ENCODE measurements at regions not wholly inside any gene's neighbourhood (a gene's known extent, or its start where the extent isn't known, plus 50 kb on each side); places are given as distances from the start of the nearest gene placed in this dataset.
A peak's percentile ranks its signal among the peaks of the same experiment; 100 is the strongest.
"Not testable (repeated sequence)": the region's sequence is repeated elsewhere in the genome, so short reads cannot be mapped to it uniquely, and the experiment has no call there.

DNA sequence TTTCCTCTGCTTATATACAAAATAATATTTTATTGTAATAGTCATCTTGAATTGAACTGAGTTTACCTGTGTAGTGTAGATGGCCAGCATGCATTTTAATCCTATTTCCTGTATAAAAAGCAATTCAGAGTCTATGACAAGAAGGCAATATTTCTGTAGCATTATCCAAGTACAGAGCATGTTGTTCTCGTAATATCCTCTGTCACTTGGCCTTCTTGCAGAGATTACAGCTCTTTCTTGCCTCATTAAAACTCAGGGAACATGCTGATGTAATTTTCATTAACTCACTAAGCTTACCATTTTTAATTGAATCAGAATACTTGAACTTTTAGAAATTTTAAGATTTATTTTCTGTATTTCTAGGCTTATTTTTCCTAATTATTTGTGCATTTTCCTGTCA is 203.3 kb upstream of the AGTR1 start:
- no peak for DNase-seq (ENCODE audit: low spot score)

DNA sequence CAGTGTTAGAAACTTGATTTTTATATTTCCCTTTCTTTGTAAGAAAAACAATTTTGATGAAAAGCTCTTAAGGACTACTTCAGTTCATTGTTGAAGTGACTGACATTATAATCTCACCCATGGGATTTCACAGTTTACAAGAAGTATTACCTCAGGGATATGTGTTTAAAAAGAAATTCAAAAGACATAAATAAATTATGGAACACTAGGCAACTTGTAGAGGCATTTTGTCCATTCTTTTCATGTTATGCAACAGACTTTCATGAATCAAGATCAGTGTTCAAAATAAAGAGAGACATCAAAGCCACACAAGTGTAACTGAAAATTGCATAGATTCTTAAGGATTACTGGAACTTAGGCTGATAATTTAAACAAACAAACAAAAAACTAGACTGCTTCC is 196.8 kb upstream of the AGTR1 start:
- DNase-seq (ENCODE audit: low spot score): no peak

DNA sequence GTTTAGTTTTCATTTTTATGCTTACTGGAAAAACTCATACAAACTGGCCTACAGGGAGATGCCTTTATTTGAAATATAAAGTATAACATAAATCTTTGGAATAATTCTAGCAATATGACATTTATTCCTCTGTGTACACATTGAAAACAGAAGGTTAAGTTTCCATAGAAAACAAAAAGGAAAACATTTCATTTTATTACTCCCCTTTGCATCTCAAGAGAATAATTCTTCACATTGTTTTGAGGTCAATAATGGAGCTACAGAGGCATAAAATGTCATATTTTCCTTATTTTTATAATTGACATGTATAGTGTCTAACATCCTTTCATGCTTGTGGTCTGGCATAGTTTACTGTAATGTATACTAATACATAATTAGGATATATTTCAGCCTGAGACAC is 187.6 kb upstream of the AGTR1 start:
- DNase-seq (ENCODE audit: low spot score): no peak

DNA sequence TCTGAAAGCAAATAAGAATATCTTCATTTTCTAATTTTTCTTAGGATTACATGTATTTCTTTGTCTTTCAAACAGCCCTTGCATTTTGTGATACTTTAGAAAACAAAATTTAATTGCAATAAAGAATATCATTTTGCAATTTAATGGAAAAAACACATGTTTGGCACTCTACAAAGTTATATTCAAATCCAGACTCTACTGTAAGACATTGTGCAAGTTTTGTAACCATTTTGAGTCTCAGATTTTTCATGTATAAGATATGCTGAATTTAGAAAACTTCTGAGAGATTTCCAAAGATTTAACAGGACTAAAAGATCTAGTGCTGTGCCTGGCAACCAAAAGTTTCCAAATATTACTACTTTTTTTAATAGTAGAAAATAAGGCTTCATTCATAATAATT is 187.1 kb upstream of the AGTR1 start:
- DNase-seq (ENCODE audit: low spot score): no peak

DNA sequence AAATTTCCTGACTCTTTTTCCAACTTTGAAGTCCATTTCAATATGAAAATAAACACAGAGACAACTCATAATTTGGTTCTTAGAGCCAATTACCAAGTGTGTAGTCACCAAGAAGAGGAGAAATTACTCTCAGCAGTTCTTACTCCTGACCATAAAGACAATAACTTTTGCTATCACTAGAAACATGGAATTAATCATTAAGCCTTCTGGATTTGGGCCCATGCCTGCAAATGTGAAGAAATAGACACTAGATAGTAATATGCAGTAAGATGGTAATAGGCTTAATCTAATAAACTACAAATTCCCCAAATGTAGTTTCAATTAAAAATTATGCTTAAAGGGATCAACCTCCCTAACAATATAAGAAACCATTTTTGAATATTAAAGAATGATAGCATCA is 185.1 kb upstream of the AGTR1 start:
- no peak for DNase-seq (ENCODE audit: low spot score)

DNA sequence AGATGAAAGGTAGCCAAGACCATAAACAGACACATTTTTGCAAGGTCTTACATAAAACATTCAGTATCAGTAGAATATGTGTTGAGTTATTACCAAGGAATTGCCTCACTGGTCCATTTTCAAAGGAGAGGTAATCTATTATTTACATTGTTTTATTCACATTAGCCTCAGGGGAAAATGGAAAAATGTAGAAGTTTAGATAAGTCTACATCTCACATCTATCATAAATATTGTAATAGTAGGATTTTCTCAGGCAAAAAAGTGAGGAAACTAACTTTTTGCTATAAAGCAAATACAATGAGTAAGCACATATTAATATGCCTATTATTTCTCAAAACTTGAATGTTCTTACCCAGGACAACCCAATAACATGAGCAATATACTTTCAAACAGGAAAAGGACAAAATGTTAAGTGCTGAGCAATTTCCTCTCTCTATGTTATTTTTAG is 184.6 kb upstream of the AGTR1 start:
- peak; percentile 2 for DNase-seq (ENCODE audit: low spot score)

DNA sequence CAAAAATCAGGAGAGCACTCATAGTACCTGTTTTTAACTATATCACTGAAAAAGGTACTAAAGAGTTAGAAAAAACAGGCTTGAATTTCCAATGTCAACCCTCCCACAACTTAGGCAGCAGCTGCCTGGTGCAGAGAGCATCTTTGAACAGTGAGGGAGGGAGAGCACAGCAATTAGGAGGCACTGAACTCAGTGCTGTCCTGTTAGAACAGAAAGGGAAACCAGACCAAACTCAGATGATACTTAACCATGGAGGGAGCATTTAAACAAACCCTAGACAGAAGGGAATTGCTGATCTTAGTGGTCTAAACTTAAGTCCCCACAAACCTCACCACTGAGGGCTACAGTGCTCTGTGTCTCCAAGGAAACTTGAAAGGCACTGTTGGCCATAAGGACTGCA is 179.2 kb upstream of the AGTR1 start:
- no peak for DNase-seq (ENCODE audit: low spot score)

DNA sequence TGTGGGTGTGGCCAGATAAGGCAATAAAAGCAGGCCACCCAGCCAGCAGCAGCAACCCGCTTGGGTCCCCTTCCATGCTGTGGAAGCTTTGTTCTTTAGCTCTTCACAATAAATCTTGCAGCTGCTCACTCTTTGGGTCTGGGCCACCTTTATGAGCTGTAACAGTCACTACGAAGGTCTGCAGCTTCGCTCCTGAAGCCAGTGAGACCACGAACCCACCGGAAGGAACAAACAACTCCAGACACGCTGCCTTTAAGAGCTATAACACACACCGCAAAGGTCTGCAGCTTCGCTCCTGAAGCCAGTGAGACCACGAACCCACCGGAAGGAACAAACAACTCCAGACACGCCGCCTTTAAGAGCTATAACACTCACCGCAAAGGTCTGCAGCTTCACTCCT is 172.1 kb upstream of the AGTR1 start:
- not testable (repeated sequence) for DNase-seq (ENCODE audit: low spot score)

DNA sequence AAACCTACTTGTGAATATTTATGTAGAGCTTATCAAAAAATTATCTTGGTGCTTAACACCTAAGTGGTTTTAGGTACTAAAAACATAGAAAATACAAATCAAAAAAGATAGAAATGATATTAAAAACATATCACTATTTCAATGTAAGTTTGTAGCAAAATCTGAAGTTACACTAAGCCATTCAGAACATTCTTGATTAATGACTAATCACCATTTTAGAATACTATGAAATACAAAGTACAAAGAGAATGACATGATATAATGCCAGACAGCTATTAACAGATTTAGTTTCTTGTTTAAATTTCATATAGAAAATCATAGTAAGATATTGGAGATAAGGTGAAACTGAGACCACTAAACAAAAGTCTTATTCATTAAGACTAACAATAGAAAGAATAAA is 169.7 kb upstream of the AGTR1 start:
- no peak for DNase-seq (ENCODE audit: low spot score)

DNA sequence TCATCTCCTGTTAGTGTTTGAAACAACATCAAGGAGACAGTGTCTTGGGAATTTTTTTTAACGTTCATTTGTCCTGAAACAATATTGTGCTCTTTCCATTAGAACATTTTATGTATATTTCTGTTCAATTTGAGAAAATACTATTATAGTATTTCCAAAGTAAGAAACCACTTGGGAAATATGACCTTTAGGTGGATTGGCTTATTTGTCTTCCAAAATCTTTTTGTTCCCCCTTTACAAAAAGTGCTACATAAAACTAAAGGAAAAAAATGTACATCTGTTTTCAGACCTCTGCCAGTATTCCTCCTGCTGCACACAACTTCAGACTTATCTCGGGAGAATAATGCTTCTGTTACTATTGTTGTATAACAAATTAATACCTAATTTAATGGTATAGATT is 165.9 kb upstream of the AGTR1 start:
- no peak for DNase-seq (ENCODE audit: low spot score)

DNA sequence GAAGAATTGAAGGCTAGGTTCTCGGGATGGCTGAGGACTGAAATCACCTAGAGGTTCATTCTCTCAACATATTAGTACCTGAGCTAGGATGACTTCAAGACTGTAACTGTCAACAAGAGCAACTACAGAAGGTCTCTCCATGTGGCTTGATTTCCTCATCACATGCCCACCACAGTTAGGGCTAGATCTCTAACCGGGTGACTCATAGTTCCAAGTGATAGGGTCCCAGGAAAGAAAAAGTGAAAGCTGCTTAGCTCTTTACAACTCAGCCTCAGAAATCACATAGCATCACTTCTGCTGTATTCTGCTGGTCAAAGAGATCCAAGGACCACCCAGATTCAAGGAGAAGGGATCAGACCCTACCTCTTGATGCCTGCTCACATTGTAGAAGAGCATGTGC is 165.4 kb upstream of the AGTR1 start:
- no peak for DNase-seq (ENCODE audit: low spot score)

DNA sequence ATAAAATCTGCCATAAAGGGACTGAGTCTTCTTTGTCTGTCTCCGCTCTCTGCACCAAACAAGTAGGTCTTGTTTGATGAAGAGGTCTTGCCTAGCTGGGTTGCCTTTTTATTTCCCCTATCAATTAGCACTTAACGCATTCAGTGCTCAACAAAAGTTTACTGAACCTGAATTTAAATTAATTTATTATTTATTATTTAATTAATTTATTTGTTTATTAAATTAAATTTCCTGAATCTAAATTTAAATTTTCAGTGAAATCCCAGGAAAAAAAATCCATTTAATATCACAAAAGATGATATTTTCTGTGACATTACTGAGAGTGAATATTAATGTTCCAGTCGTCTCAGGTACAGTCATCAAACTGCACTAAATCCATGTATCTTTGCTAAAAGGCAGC is 164.9 kb upstream of the AGTR1 start:
- DNase-seq (ENCODE audit: low spot score): no peak

DNA sequence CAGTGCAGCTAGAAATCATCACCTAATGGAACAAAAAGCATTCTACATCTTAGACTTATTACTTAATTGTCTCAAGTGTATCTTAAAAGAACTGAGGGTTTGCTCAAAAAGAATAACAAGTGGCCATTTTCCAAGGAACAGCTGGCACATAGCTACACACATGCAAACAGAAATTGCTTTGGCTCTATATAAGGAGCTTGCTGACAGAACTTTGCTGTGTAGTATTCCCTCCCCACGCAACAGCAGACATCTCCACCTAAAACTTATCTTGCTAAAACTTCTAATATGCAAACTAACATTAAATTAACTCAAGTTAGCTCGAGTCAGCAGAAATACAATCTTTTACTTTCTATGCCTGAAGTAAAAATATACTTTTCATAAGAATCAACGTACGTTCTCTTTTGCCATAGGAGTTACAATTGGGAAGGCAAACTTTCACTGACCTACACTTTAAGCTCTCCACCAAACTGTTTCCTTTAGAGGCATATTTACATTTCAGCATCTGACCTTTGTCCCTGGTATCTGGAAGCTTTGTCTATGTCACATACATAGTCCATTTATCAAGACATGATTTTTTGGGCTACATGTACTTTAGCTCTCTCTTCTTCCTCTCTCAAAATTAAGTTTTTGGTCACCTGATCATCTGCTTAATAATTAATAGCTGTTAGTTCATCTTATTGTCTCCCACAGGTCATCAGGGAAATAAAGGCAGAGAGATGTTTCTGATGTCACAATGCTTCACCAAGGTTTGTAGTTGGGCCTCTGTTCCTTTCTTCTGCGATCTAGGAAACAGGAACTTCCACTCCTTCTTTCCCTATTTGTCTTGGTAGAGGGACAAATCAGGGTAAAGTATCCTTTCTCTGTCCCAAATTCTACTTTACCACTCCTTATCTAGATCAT is 163.4 kb upstream of the AGTR1 start:
- DNase-seq (ENCODE audit: low spot score): no peak

DNA sequence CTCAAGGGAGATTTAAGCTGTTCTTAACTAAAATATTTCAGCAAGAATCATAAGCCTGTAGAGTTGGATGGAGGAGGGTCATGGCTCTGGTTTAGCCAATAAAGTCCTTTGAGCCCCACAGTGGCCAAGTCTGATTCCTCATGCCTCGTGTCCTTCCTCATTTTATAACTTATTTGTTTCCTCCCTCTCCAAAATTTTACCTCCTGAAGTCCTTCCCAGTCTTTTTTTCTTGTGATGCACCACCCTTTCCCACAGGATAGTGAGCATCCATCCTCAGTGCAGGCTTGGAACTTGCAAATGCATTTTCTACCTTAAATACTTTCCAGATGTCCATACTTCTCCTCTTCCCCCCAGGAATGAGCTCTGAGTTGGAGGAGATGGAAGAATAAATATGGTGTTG is 162.7 kb upstream of the AGTR1 start:
- DNase-seq (ENCODE audit: low spot score): no peak

DNA sequence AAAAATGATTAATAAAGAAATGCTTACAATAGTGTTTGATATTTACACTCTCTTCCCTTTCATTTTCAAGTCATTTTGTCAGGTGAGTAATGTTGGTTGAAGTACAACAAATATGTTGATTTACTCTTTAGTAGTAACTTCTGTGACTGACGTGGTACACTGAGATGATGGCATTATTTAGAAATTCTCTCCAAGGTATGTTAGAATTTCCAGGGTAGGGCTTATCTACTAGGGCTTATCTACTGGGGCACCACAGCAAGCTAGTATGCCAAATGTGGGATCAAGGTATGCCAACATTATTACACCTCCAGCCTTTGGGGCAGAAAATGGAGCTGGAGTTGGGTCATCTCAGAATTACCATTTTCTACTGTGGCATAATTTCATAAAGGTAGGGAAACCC is 157.4 kb upstream of the AGTR1 start:
- no peak for DNase-seq (ENCODE audit: low spot score)

DNA sequence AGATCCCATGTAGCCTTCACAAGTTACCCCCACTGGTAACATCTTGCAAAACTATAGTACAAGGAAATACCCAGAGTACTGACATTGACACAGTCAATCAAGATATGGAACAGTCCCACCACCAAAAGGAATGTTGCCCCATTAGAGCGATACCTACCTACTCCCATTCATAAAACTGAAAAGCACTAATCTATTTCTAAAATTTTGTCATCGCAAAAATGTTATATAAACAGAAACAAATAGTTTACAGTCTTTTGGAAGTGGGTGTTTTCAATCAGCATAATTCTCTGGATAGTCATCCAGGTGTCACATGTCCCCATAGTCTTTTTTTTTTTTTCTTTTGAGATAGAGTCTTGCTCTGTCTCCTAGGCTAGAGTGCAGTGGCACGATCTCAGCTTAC is 156.9 kb upstream of the AGTR1 start:
- no peak for DNase-seq (ENCODE audit: low spot score)

DNA sequence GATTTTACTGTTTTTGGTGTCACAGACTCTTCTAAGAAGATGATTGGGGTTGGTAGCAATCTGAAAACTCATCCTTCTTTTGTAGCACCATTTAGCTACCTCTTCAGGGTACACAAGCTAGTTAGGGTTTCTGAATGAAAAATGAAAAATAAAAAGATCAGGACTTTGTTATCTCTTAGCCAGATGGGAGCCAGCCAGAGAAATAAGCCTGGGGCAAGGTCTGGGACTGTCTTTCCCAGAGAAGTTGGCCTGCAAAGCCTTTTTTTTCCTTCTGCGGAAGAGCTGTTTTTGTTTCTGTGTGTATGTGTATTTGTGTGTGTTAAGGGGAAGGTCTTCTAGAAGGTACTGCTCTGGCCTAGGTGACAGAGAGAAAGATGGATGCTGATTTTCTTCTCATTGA is 150.7 kb upstream of the AGTR1 start:
- no peak for DNase-seq (ENCODE audit: low spot score)

DNA sequence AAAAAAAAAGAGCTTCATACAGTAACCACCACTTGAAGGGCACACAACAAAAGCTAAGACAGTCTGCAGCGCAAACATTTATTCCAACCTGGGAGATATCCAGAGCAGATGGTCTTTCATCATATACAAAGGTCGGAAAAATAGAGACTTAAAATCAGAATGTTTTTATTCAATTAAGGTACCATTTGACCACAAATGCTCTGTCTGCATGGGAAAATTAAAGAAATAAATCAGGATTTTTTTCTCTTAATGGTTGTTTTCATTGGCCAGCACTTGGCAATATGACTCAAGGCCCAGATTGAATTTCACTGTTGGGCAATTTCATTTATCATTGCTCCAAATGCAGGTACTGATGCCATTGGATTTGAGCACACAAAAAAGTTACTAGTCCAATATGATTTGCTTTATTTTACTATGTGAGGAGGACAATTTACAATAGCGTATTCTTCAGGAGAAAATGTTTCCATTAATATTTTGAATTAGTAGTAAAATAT is 145.9 kb upstream of the AGTR1 start:
- DNase-seq (ENCODE audit: low spot score): no peak

DNA sequence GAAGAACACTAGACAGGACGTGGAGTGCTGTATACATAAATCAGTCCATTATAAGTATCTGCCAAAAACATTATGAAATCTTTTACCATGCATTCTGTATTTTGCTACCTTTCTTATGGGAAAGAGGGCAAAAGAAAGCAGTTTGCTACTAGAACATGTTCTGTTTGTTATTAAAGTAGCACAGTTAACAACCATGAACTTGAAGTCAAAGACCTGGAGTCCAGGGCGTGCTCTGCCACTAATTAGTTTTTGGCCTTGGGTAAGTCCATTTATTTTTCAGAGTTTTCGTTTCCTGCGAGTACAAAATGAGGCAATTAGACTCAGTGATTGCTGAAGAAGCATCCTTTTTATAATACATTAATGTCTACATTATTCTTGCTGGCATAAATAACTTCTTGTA is 143.3 kb upstream of the AGTR1 start:
- no peak for DNase-seq (ENCODE audit: low spot score)

DNA sequence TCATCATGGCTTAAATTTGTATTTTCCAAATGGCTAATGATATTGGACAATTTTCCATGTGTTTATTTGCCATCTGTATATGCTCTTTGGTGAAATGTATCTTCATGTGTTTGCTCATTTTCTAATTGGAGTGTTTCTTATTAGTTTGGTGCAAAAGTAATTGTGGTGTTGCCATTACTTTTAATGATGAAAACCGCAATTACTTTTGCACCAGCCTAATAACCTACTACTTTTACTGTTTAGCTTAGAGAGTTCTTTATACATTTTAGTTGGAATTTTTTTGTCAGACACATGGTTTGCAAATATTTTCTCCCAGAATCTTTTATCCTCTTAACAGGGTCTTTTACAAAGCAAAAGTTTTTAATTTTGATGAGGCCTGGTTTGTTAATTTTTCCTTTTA is 141.0 kb upstream of the AGTR1 start:
- no peak for DNase-seq (ENCODE audit: low spot score)

DNA sequence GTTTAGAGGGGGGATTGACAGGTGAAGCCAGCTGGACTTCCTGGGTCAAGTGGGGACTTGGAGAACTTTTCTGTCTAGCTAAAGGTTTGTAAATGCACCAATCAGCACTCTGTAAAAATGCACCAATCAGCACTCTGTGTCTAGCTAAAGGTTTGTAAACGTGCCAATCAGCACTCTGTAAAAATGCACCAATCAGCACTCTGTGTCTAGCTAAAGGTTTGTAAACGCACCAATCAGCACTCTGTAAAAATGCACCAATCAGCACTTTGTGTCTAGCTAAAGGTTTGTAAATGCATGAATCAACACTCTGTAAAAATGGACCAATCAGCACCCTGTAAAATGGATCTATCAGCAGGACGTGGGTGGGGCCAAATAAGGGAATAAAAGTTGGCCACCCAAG is 120.1 kb upstream of the AGTR1 start:
- DNase-seq (ENCODE audit: low spot score): not testable (repeated sequence)

DNA sequence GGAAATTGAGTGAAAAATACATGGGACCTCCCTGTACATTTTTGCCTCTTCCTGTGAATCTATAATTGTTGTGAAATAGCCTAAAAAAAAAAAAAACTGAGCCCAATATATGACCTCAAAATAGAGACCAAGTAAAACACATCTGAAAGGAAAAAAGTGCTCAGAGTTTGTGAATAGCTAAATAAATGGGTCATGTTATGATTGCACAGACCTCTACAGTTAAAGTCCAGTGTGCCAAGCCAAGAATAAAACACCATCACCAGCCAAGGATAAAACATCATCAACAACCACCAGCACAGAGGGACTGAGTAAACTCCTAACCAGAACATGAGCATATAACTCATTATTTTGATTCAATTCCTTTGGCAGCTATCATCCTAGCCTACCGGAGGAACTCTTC is 115.6 kb upstream of the AGTR1 start:
- DNase-seq (ENCODE audit: low spot score): no peak

DNA sequence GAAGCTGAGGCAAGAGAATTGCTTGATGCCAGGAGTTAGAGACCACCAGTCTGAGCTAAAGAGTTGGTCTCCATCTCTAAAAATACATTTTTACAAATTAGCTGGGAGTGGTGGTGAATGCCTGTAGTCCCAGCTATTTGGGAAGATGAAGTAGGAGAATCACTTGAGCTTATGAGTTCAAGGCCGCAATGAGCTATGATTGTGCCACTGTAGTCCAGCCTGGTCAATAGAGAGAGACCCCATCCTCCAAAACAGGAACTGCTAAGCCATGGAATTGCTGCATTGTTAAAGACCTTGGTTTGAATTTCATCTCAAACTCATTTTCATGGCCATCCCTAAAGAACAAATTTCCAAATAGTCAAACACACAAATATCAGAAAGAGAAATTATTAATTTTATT is 113.9 kb upstream of the AGTR1 start:
- DNase-seq (ENCODE audit: low spot score): no peak

DNA sequence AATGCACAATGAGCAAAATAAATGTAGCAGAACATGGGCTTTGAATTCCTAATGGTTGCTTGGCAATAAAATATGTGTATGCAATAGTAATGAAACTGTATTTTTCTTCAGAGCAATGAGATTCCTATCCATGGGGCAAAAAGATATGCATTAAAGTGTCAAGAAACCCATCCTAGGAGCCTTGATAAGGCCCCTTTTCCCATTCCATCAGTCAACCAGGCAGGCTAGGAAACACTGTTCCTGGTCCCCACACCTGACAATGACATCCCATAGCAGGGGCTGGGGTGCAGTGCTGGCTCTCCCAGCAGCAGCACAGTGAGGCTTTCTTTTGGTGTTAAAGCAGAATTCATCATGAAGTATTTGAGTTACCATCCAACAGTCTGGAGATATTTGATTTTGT is 113.3 kb upstream of the AGTR1 start:
- no peak for DNase-seq (ENCODE audit: low spot score)
